CD4-positive, alpha-beta T cell treated with Interleukin-17A for 4 hours (primary cell): ENCODE measurements at regions not wholly inside any gene's neighbourhood (a gene's known extent, or its start where the extent isn't known, plus 50 kb on each side); places are given as distances from the start of the nearest gene placed in this dataset.
"Not testable (repeated sequence)": the region's sequence is repeated elsewhere in the genome, so short reads cannot be mapped to it uniquely, and the experiment has no call there.

Source experiments
- DNase-seq: peaks from one replicate; pipeline ENCODE4 v3.0.0-alpha.2; 2020; ENCODE audit warnings: mixed read lengths

GRCh38 chr2:192444286-192444838 is 249.6 kb upstream of the TMEFF2 start:
- no peak for DNase-seq

- no peak for DNase-seq
Observed at GRCh38 chr2:192443831-192444230, 249.1 kb upstream of the TMEFF2 start.

GRCh38 chr2:192438239-192438638 is 243.5 kb upstream of the TMEFF2 start:
- DNase-seq: no peak

- DNase-seq: no peak
Observed at GRCh38 chr2:192437653-192438052, 242.9 kb upstream of the TMEFF2 start.

GRCh38 chr2:192424243-192424642 is 229.5 kb upstream of the TMEFF2 start:
- no peak for DNase-seq

GRCh38 chr2:192419786-192420185 is 225.1 kb upstream of the TMEFF2 start:
- no peak for DNase-seq

GRCh38 chr2:192416060-192416459 is 221.3 kb upstream of the TMEFF2 start:
- no peak for DNase-seq

GRCh38 chr2:192414794-192415193 is 220.1 kb upstream of the TMEFF2 start:
- DNase-seq: no peak

GRCh38 chr2:192413812-192414681 is 219.3 kb upstream of the TMEFF2 start:
- DNase-seq: no peak

GRCh38 chr2:192412866-192413265 is 218.1 kb upstream of the TMEFF2 start:
- not testable (repeated sequence) for DNase-seq

GRCh38 chr2:192412394-192412793 is 217.7 kb upstream of the TMEFF2 start:
- no peak for DNase-seq

- no peak for DNase-seq
Observed at GRCh38 chr2:192411755-192412154, 217.0 kb upstream of the TMEFF2 start.

- no peak for DNase-seq
Observed at GRCh38 chr2:192410319-192410718, 215.6 kb upstream of the TMEFF2 start.

GRCh38 chr2:192407692-192408091 is 213.0 kb upstream of the TMEFF2 start:
- no peak for DNase-seq

GRCh38 chr2:192398236-192398635 is 203.5 kb upstream of the TMEFF2 start:
- DNase-seq: no peak

- DNase-seq: no peak
Observed at GRCh38 chr2:192394605-192395004, 199.9 kb upstream of the TMEFF2 start.

- no peak for DNase-seq
Observed at GRCh38 chr2:192391041-192391440, 196.3 kb upstream of the TMEFF2 start.

GRCh38 chr2:192390401-192390800 is 195.7 kb upstream of the TMEFF2 start:
- no peak for DNase-seq

GRCh38 chr2:192384191-192384590 is 189.5 kb upstream of the TMEFF2 start:
- DNase-seq: not testable (repeated sequence)

GRCh38 chr2:192381082-192381481 is 186.3 kb upstream of the TMEFF2 start:
- DNase-seq: no peak

- DNase-seq: no peak
Observed at GRCh38 chr2:192379736-192380135, 185.0 kb upstream of the TMEFF2 start.

GRCh38 chr2:192377173-192377572 is 182.4 kb upstream of the TMEFF2 start:
- DNase-seq: no peak

GRCh38 chr2:192373754-192374153 is 179.0 kb upstream of the TMEFF2 start:
- no peak for DNase-seq

- no peak for DNase-seq
Observed at GRCh38 chr2:192373221-192373620, 178.5 kb upstream of the TMEFF2 start.

- DNase-seq: no peak
Observed at GRCh38 chr2:192369969-192370368, 175.2 kb upstream of the TMEFF2 start.
